WTC11 (cell line): ENCODE measurements at regions not wholly inside any gene's neighbourhood (a gene's known extent, or its start where the extent isn't known, plus 50 kb on each side); places are given as distances from the start of the nearest gene placed in this dataset.

Experiments
- ATAC-seq: fragments of 200-7000 bp; cut with Tn5 transposase; 2 replicates; pipeline ENCODE4 v1.10.0; 2021; ENCODE audit warnings: mild to moderate bottlenecking, moderate library complexity
- CTCF ChIA-PET: fragments of 300-600 bp; sonication (Branson Sonifier 250); formaldehyde crosslinking; loops from one replicate; lab custom pipeline; 2021; ENCODE audit warnings: antibody characterized with exemption; lab: Charles Lee
- POLR2A ChIA-PET: fragments of 350-600 bp; sonication (Branson Sonifier 250); formaldehyde crosslinking; loops from one replicate; lab custom pipeline; 2021; ENCODE audit warnings: antibody characterized with exemption; lab: Charles Lee
- DNase-seq: peaks from one replicate; pipeline ENCODE4 v3.0.0; 2021; ENCODE audit warnings: low spot score
- H3K27ac Mint-ChIP-seq: 2 replicates; pipeline ENCODE4 v1.8.0; 2021; ENCODE audit warnings: mixed read lengths
- H3K27me3 Mint-ChIP-seq: 2 replicates; pipeline ENCODE4 v1.8.0; 2021; ENCODE audit warnings: low read depth, mild to moderate bottlenecking, moderate library complexity, mixed read lengths
- H3K36me3 Mint-ChIP-seq: 2 replicates; pipeline ENCODE4 v1.8.0; 2021; ENCODE audit warnings: mixed read lengths
- H3K4me1 Mint-ChIP-seq: 2 replicates; pipeline ENCODE4 v1.8.0; 2022; ENCODE audit warnings: mixed read lengths
- H3K4me3 Mint-ChIP-seq: 2 replicates; pipeline ENCODE4 v1.8.0; 2021; ENCODE audit warnings: mild to moderate bottlenecking, moderate library complexity, mixed read lengths
- H3K9me3 Mint-ChIP-seq: 2 replicates; pipeline ENCODE4 v1.8.0; 2021; ENCODE audit warnings: mixed read lengths
- ATF2 ChIP-seq: sonication (generic); formaldehyde crosslinking; IDR thresholded peaks from 2 replicates; pipeline ENCODE4 v1.8.1; 2022; ENCODE audit warnings: low read depth, missing genetic modification reagents, borderline replicate concordance
- ATF6 ChIP-seq: sonication (generic); formaldehyde crosslinking; IDR thresholded peaks from 2 replicates; pipeline ENCODE4 v1.8.1; 2023; ENCODE audit warnings: mild to moderate bottlenecking, missing genetic modification reagents
- FOXK1 ChIP-seq: sonication (generic); formaldehyde crosslinking; IDR thresholded peaks from 2 replicates; pipeline ENCODE4 v1.8.0; 2022; ENCODE audit warnings: mild to moderate bottlenecking, moderate library complexity, missing genetic modification reagents
- GTF2I ChIP-seq: fragments of 250-450 bp; sonication (Bioruptor Pico); conservative IDR thresholded peaks from 2 replicates; pipeline ENCODE4 v1.4.0; 2021; ENCODE audit warnings: mild to moderate bottlenecking
- NFATC4 ChIP-seq: fragments of 250-450 bp; sonication (Bioruptor Pico); IDR thresholded peaks from 2 replicates; pipeline ENCODE4 v1.9.0; 2021; ENCODE audit warnings: mild to moderate bottlenecking
- NR1H2 ChIP-seq: sonication (generic); formaldehyde crosslinking; IDR thresholded peaks from 2 replicates; pipeline ENCODE4 v1.9.0; 2021; ENCODE audit warnings: mild to moderate bottlenecking, moderate library complexity, missing genetic modification reagents
- NR3C1 ChIP-seq: sonication (generic); formaldehyde crosslinking; conservative IDR thresholded peaks from 2 replicates; pipeline ENCODE4 v1.8.1; 2023; ENCODE audit warnings: low read depth, mild to moderate bottlenecking, missing genetic modification reagents
- SP1 ChIP-seq: sonication (generic); formaldehyde crosslinking; conservative IDR thresholded peaks from 2 replicates; pipeline ENCODE4 v1.8.1; 2022; ENCODE audit warnings: missing genetic modification reagents
- TEAD1 ChIP-seq: sonication (generic); formaldehyde crosslinking; IDR thresholded peaks from 2 replicates; pipeline ENCODE4 v1.8.0; 2022; ENCODE audit warnings: mild to moderate bottlenecking, missing genetic modification reagents
- ZBTB21 ChIP-seq: sonication (generic); formaldehyde crosslinking; IDR thresholded peaks from 2 replicates; pipeline ENCODE4 v1.8.1; 2023; ENCODE audit warnings: mild to moderate bottlenecking, missing genetic modification reagents, borderline replicate concordance
- ZNF219 ChIP-seq: sonication (generic); formaldehyde crosslinking; IDR thresholded peaks from 2 replicates; pipeline ENCODE4 v1.8.0; 2023; ENCODE audit warnings: missing genetic modification reagents, mild to moderate bottlenecking, borderline replicate concordance
- ZNF281 ChIP-seq: sonication (generic); formaldehyde crosslinking; IDR thresholded peaks from 2 replicates; pipeline ENCODE4 v1.8.0; 2023; ENCODE audit warnings: mild to moderate bottlenecking, missing genetic modification reagents
- TF ChIP-seq, protein P1 (sequence below): fragments of 250-450 bp; sonication (Bioruptor Pico); IDR thresholded peaks from 2 replicates; pipeline ENCODE4 v1.9.0; 2021; ENCODE audit warnings: mild to moderate bottlenecking, borderline replicate concordance
- TF ChIP-seq, protein P2 (sequence below): fragments of 200-600 bp; IDR thresholded peaks from 2 replicates; pipeline ENCODE4 v1.8.0; 2022; ENCODE audit warnings: antibody characterized with exemption

DNA sequence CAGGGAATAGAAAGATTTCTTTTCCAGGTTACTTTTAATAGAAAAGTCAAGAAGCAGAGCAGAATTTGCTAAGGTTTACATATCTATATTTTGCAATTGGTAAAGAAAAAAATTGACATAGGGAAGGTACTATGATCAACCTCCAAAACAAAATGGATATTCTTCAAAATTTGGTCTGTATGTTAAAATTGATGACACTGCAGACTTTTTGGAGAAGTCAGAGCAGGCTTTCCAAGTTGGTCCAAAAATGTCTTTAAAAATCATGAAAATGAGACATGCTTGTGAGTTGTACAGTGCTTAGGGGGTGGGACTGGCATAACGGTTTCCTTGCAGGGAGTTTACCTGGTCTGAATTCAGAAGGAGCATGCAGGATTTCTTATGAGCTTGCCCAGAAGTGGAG, 77.0 kb downstream of the TFPI2 start:
- Mint-ChIP-seq H3K27ac (no peak overlapping the region), H3K9me3 (no peaks in the 10 kb centered on the region), H3K27me3 (no peaks in the 10 kb centered on the region), H3K36me3 (no peaks in the 10 kb centered on the region), H3K4me3 (no peak overlapping the region), H3K4me1 (peaks cover 13% of the 10 kb centered on the region)
- TF ChIP-seq ZNF281 (CRISPR knock-in tag) (no peak), NFATC4 (CRISPR knock-in tag) (no peak), ATF6 (CRISPR knock-in tag) (no peak), ATF2 (CRISPR knock-in tag) (no peak)
- CTCF ChIA-PET, result no interaction called here
- DNase-seq (no peak), ATAC-seq (no peak)
- POLR2A ChIA-PET, result no interaction called here

GRCh38 chr7:93812061-93812460, 78.5 kb downstream of the TFPI2 start:
- H3K27me3 Mint-ChIP-seq, result no peaks in the 10 kb centered on the region
- H3K27ac Mint-ChIP-seq, result no peak overlapping the region
- DNase-seq, result no peak
- ChIA-PET POLR2A (no interaction called here), CTCF (no interaction called here)
- TF ChIP-seq SP1 (CRISPR knock-in tag), result no peak
- no peak for TF ChIP-seq ZBTB21 (CRISPR knock-in tag)
- TF ChIP-seq GTF2I (CRISPR knock-in tag), result no peak
- TF ChIP-seq TEAD1 (CRISPR knock-in tag), result no peak
- TF ChIP-seq NR3C1 (CRISPR knock-in tag), result no peak
- TF ChIP-seq FOXK1 (CRISPR knock-in tag), result no peak
- TF ChIP-seq, protein P1, sequence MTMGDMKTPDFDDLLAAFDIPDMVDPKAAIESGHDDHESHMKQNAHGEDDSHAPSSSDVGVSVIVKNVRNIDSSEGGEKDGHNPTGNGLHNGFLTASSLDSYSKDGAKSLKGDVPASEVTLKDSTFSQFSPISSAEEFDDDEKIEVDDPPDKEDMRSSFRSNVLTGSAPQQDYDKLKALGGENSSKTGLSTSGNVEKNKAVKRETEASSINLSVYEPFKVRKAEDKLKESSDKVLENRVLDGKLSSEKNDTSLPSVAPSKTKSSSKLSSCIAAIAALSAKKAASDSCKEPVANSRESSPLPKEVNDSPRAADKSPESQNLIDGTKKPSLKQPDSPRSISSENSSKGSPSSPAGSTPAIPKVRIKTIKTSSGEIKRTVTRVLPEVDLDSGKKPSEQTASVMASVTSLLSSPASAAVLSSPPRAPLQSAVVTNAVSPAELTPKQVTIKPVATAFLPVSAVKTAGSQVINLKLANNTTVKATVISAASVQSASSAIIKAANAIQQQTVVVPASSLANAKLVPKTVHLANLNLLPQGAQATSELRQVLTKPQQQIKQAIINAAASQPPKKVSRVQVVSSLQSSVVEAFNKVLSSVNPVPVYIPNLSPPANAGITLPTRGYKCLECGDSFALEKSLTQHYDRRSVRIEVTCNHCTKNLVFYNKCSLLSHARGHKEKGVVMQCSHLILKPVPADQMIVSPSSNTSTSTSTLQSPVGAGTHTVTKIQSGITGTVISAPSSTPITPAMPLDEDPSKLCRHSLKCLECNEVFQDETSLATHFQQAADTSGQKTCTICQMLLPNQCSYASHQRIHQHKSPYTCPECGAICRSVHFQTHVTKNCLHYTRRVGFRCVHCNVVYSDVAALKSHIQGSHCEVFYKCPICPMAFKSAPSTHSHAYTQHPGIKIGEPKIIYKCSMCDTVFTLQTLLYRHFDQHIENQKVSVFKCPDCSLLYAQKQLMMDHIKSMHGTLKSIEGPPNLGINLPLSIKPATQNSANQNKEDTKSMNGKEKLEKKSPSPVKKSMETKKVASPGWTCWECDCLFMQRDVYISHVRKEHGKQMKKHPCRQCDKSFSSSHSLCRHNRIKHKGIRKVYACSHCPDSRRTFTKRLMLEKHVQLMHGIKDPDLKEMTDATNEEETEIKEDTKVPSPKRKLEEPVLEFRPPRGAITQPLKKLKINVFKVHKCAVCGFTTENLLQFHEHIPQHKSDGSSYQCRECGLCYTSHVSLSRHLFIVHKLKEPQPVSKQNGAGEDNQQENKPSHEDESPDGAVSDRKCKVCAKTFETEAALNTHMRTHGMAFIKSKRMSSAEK (CRISPR knock-in tag), result no peak
- TF ChIP-seq, protein P2, sequence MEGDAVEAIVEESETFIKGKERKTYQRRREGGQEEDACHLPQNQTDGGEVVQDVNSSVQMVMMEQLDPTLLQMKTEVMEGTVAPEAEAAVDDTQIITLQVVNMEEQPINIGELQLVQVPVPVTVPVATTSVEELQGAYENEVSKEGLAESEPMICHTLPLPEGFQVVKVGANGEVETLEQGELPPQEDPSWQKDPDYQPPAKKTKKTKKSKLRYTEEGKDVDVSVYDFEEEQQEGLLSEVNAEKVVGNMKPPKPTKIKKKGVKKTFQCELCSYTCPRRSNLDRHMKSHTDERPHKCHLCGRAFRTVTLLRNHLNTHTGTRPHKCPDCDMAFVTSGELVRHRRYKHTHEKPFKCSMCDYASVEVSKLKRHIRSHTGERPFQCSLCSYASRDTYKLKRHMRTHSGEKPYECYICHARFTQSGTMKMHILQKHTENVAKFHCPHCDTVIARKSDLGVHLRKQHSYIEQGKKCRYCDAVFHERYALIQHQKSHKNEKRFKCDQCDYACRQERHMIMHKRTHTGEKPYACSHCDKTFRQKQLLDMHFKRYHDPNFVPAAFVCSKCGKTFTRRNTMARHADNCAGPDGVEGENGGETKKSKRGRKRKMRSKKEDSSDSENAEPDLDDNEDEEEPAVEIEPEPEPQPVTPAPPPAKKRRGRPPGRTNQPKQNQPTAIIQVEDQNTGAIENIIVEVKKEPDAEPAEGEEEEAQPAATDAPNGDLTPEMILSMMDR, result no peak
- no peak for TF ChIP-seq ZNF219 (CRISPR knock-in tag)
- TF ChIP-seq NR1H2, result no peak
- no peak overlapping the region for H3K4me3 Mint-ChIP-seq
- H3K36me3 Mint-ChIP-seq, result no peaks in the 10 kb centered on the region; the same call in 1 of the 2 replicates
- H3K4me1 Mint-ChIP-seq, result peaks cover 7% of the 10 kb centered on the region
- no peak for ATAC-seq
- peaks cover 6% of the 10 kb centered on the region; the same call in 1 of the 2 replicates for H3K9me3 Mint-ChIP-seq
